Activated B cell treated with CpG ODN at 0.5 μM for 24 hours (primary cell): ENCODE measurements at regions not wholly inside any gene's neighbourhood (a gene's known extent, or its start where the extent isn't known, plus 50 kb on each side); places are given as distances from the start of the nearest gene placed in this dataset.

Experiments
- ATAC-seq: fragments of 200-7000 bp; cut with Tn5 transposase; one replicate; pipeline ENCODE4 v1.10.0; 2021; ENCODE audit warnings: low read depth, mild to moderate bottlenecking, moderate library complexity
- CTCF ChIA-PET: fragments of 350-600 bp; sonication (Branson Sonifier 250); formaldehyde crosslinking; loops from one replicate; lab custom pipeline; 2021; ENCODE audit warnings: antibody characterized with exemption; lab: Charles Lee
- POLR2A ChIA-PET: fragments of 350-600 bp; sonication (Branson Sonifier 250); formaldehyde crosslinking; loops from one replicate; lab custom pipeline; 2021; ENCODE audit warnings: antibody characterized with exemption; lab: Charles Lee
- DNase-seq: peaks from one replicate; pipeline ENCODE4 v3.0.0; 2022
- H3K27ac Mint-ChIP-seq: one replicate; pipeline ENCODE4 v1.8.0; 2020; ENCODE audit warnings: mixed read lengths
- H3K27me3 Mint-ChIP-seq: one replicate; pipeline ENCODE4 v1.8.0; 2021; ENCODE audit warnings: mixed read lengths
- H3K36me3 Mint-ChIP-seq: one replicate; pipeline ENCODE4 v1.8.0; 2021; ENCODE audit warnings: low read depth, mixed read lengths
- H3K4me1 Mint-ChIP-seq: one replicate; pipeline ENCODE4 v1.8.0; 2021; ENCODE audit warnings: mixed read lengths
- H3K4me3 Mint-ChIP-seq: one replicate; pipeline ENCODE4 v1.8.0; 2020; ENCODE audit warnings: mild to moderate bottlenecking, mixed read lengths
- H3K9me3 Mint-ChIP-seq: one replicate; pipeline ENCODE4 v1.8.0; 2020; ENCODE audit warnings: mixed read lengths
- intact Hi-C: fragments of 100-400 bp; cut with micrococcal nuclease; formaldehyde crosslinking; loops from one replicate; pipeline ENCODE4 v1.15.1; 2024
- TF ChIP-seq, protein P1 (sequence below): fragments of 200-600 bp; IDR thresholded peaks from one replicate; pipeline ENCODE4 v1.8.0; 2022; ENCODE audit warnings: antibody characterized with exemption, mild to moderate bottlenecking

DNA sequence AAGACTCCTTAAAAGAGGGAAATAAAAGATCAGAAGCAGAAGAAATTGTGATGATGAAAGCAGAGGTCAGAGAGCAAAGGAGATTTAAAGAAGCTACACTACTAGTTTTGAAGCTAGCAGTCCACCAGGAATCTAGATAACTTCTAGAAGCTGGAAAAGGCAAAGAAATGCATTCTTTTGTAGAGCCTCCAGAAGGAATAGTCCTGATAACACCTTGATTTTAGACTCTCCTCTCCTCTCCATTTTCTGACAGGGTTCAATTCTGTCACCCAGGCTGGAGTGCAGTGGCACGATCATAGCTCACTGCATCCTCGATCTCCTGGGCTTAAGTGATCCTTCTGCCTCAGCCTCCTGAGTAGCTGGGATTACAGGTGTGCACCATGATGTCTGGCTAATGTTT lies 1187.3 kb upstream of the CNTN5 start:
- Mint-ChIP-seq H3K9me3 (peaks cover 3% of the 10 kb centered on the region), H3K4me1 (no peaks in the 10 kb centered on the region), H3K27me3 (no peaks in the 10 kb centered on the region), H3K36me3 (no peaks in the 10 kb centered on the region), H3K27ac (no peak overlapping the region), H3K4me3 (no peak overlapping the region)
- ChIA-PET POLR2A (no interaction called here), CTCF (no interaction called here)
- TF ChIP-seq, protein P1, sequence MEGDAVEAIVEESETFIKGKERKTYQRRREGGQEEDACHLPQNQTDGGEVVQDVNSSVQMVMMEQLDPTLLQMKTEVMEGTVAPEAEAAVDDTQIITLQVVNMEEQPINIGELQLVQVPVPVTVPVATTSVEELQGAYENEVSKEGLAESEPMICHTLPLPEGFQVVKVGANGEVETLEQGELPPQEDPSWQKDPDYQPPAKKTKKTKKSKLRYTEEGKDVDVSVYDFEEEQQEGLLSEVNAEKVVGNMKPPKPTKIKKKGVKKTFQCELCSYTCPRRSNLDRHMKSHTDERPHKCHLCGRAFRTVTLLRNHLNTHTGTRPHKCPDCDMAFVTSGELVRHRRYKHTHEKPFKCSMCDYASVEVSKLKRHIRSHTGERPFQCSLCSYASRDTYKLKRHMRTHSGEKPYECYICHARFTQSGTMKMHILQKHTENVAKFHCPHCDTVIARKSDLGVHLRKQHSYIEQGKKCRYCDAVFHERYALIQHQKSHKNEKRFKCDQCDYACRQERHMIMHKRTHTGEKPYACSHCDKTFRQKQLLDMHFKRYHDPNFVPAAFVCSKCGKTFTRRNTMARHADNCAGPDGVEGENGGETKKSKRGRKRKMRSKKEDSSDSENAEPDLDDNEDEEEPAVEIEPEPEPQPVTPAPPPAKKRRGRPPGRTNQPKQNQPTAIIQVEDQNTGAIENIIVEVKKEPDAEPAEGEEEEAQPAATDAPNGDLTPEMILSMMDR = no peak
- ATAC-seq (no peak), DNase-seq (no peak)
- intact Hi-C loops = no loop called here

GRCh38 chr11:97844016-97844415 lies 1176.7 kb upstream of the CNTN5 start:
- H3K36me3 Mint-ChIP-seq = no peaks in the 10 kb centered on the region
- peaks cover 11% of the 10 kb centered on the region for H3K9me3 Mint-ChIP-seq
- H3K4me3 Mint-ChIP-seq = no peak overlapping the region
- DNase-seq = no peak
- ChIA-PET CTCF (no interaction called here), POLR2A (no interaction called here)
- no peaks in the 10 kb centered on the region for H3K4me1 Mint-ChIP-seq
- no peaks in the 10 kb centered on the region for H3K27me3 Mint-ChIP-seq
- no peak overlapping the region for H3K27ac Mint-ChIP-seq
- TF ChIP-seq, protein P1 = no peak
- intact Hi-C loops = no loop called here
- ATAC-seq = no peak

- Mint-ChIP-seq H3K36me3 (no peaks in the 10 kb centered on the region), H3K9me3 (peaks cover 12% of the 10 kb centered on the region), H3K4me3 (no peak overlapping the region), H3K27me3 (no peaks in the 10 kb centered on the region), H3K4me1 (no peaks in the 10 kb centered on the region), H3K27ac (no peak overlapping the region)
- CTCF ChIA-PET = no interaction called here
- DNase-seq (no peak), ATAC-seq (no peak)
- intact Hi-C loops = no loop called here
- POLR2A ChIA-PET = no interaction called here
- TF ChIP-seq, protein P1 = no peak
Measured at GRCh38 chr11:97847730-97848129, 1173.0 kb upstream of the CNTN5 start.

DNA sequence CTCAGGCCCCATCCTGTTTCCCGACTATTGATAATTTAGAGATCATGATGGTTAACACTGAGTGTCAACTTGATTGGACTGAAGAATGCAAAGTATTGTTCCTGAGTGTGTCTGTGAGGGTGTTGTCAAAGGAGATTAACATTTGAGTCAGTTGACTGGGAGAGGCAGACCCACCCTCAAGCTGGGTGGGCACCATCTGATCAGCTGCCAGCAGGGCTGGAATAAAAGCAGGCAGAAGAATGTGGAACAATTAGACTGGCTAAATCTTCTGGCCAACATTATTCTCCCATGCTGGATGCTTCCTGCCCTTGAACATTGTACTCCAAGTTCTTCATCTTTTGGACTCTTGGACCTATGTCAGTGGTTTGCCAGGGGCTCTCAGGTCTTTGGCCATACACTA lies 1170.0 kb upstream of the CNTN5 start:
- H3K27me3 Mint-ChIP-seq = no peaks in the 10 kb centered on the region
- ChIA-PET CTCF (no interaction called here), POLR2A (no interaction called here)
- H3K27ac Mint-ChIP-seq = no peak overlapping the region
- H3K9me3 Mint-ChIP-seq = peaks cover 12% of the 10 kb centered on the region
- TF ChIP-seq, protein P1 = no peak
- DNase-seq (no peak), ATAC-seq (no peak)
- intact Hi-C loops = no loop called here
- no peak overlapping the region for H3K4me3 Mint-ChIP-seq
- no peaks in the 10 kb centered on the region for H3K4me1 Mint-ChIP-seq
- no peaks in the 10 kb centered on the region for H3K36me3 Mint-ChIP-seq

GRCh38 chr11:97854357-97854756 lies 1166.4 kb upstream of the CNTN5 start:
- no peak for DNase-seq
- ChIA-PET POLR2A (no interaction called here), CTCF (no interaction called here)
- intact Hi-C loops = no loop called here
- peaks cover 5% of the 10 kb centered on the region for H3K9me3 Mint-ChIP-seq
- H3K36me3 Mint-ChIP-seq = no peaks in the 10 kb centered on the region
- TF ChIP-seq, protein P1 = no peak
- H3K27me3 Mint-ChIP-seq = no peaks in the 10 kb centered on the region
- no peaks in the 10 kb centered on the region for H3K4me1 Mint-ChIP-seq
- ATAC-seq = no peak
- H3K4me3 Mint-ChIP-seq = no peak overlapping the region
- no peak overlapping the region for H3K27ac Mint-ChIP-seq
